T-helper 1 cell treated with Interleukin-12 subunit alpha and Interleukin-12 subunit beta and Interleukin-4 antibody, amounts not matched to agents 30 ng/mL and 1 ng/mL, for 36 hours (primary cell): ENCODE measurements at regions not wholly inside any gene's neighbourhood (a gene's known extent, or its start where the extent isn't known, plus 50 kb on each side); places are given as distances from the start of the nearest gene placed in this dataset.
"Not testable (repeated sequence)": the region's sequence is repeated elsewhere in the genome, so short reads cannot be mapped to it uniquely, and the experiment has no call there.

Experiments used
- intact Hi-C: fragments of 100-400 bp; cut with micrococcal nuclease; formaldehyde crosslinking; loops from one replicate; pipeline ENCODE4 v1.15.1; 2024

GRCh38 chr7:114084472-114085312, 165.9 kb upstream of the PPP1R3A start:
- intact Hi-C loops, result loop anchor here (10.0 kb wide), 2 partner anchors 840 to 1620 kb away; partner anchors contain the start of gene MDFIC

DNA sequence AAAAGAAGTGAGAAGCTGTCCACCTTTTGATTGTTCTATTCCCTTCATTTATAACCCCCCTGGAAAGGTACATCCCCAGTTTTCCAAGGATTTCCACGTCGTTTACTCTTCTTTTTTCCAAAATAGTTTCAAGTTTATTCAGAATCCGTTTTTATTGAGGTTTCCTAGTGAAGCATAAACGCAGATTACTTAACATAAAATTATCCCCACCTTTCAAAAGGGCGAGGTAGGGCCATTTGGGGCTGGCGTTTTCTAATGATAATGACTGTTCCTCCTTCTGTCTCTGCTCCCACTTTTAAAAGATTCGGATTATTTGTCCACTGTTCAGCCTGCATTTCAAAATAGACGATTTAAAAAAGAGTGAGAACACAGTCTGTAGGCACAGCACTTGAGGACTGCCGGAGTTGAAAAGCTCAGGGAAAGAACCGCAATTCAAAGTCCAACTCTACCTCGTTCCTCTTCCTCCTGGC, 165.2 kb upstream of the PPP1R3A start:
- intact Hi-C loops, result loop anchor here (10.0 kb wide), 2 partner anchors 841 to 1621 kb away; partner anchors contain the start of gene MDFIC

- intact Hi-C loops, result loop anchor here (2.0 to 10.0 kb wide), 3 partner anchors 841 to 1767 kb away; partner anchors contain the start of gene MDFIC
Observed at GRCh38 chr7:114083166-114084001, 164.6 kb upstream of the PPP1R3A start.

DNA sequence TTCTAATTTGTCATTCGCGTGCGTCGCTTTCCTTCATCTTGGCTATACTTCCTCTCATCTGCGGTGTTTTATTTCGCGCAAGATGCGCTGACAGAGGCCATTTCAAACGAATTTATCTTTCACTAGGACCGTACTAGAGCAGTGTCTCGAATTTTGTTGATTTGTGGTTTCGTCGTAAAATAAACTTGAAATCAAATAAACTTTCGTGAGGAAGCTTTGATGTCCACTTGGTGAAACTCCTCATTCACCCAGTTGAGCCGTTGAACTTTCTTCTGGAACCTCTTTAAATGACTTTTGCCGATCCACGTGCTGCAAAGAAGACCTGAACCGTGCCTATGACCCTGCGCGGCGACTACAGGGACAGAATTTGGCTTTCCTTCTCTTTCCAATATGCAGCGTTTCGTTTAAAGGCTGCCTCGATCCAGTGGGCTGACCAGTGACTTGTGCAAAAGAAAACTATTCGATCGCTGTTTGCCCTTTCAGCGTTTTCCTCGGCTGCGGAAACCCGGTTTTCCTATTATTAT, 163.9 kb upstream of the PPP1R3A start:
- intact Hi-C loops, result loop anchor here (1.0 to 10.0 kb wide), 4 partner anchors 842 to 1828 kb away; partner anchors contain the start of gene MDFIC

- intact Hi-C loops, result loop anchor here (1.0 to 10.0 kb wide), 4 partner anchors 843 to 1828 kb away; partner anchors contain the start of gene MDFIC
Observed at GRCh38 chr7:114081606-114082425, 163.0 kb upstream of the PPP1R3A start.

DNA sequence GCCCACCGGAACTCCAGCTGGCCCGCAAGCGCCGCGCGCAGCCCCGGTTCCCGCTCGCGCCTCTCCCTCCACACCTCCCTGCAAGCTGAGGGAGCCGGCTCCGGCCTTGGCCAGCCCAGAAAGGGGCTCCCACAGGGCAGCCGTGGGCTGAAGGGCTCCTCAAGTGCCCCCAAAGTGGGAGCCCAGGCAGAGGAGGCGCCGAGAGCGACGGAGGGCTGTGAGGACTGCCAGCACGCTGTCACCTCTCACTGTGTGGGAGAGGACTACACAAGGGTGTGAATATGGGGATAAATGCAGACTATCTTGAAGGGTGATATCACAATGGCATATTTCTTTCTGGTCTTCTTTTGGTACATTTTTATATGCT, 158.3 kb upstream of the PPP1R3A start:
- intact Hi-C loops, result not testable (repeated sequence)

GRCh38 chr7:114076392-114077157, 157.8 kb upstream of the PPP1R3A start:
- intact Hi-C loops, result not testable (repeated sequence)

DNA sequence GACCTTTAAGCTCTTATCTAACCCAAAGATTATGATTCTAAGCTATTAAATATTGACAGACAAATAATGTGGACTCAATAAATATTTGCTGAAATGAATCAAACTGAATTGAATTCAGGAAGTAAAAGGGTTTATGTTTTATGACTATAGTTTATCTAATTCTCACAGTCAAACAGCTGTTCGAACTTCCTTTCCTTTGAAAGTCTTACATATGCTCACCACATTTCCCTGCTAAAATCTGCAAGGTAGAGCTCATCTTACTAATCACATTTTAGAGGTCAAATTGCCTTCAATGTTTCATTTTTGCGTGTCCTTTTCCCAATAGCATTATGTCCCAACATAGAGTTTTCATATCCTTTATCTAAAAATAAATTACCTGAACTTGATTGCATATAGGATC, 154.9 kb upstream of the PPP1R3A start:
- intact Hi-C loops, result no loop called here

DNA sequence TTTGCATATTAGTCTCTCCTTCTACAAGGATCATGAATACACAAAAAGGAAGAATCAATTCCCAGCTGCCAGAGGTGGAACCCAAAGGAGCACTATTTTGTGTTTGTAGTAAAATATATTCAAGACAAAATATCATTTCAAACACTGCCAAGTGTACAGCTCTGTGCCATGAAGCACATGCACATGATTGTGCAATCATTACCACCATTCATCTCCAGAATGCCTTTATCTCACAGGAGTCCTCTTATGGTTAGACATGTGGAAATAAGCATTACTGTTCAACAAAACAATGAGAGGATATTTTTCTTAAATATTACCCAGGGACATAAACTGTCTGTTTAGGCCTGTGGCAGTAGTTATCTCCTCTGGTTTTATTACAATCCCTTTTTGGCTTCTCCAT, 151.4 kb upstream of the PPP1R3A start:
- intact Hi-C loops, result no loop called here

GRCh38 chr7:114062810-114063209, 144.0 kb upstream of the PPP1R3A start:
- intact Hi-C loops, result no loop called here

DNA sequence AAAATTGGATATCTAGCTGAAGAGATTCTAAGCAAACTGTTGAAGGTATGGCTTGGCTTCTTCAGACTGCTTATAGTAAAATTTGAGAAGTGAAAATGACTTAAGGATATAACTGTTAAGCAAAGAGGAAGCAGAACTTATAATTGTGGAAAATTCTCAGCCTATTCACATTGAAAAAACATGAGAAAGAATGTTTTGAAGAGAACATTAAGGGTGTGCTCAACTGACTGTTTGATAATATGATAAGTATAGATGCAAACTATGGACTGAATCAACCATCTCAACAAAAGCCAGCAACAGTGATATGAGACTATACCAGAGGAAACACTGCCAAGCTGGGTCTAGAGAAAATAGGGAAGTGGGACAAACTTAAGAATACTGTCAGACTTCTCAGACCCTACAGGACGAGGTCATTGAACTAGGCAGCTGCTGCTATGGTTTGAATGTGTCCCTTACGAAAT, 133.1 kb upstream of the PPP1R3A start:
- intact Hi-C loops, result no loop called here

DNA sequence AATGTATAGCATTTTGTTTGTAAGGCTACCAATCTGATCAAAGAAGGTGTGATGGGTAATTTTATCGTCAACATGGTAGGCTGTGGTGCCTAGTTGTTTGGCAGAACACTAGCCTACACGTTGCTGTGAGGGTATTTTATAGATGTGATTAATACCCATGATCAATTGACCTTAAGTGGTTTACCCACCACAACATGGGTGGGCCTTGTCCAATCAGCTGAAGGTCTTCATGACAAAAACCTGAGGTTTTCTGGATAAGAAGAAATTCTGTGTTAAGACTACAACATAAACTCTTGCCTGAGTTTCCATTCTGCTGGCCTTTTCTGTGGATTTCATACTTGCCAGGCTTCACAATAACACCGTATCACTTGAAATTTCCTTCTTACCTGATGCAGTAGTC, 131.8 kb upstream of the PPP1R3A start:
- intact Hi-C loops, result no loop called here

- intact Hi-C loops, result loop anchor here (10.0 kb wide), 1 partner anchor 876 kb away; the partner anchor contains the start of gene MDFIC
Observed at GRCh38 chr7:114048386-114049235, 129.8 kb upstream of the PPP1R3A start.

DNA sequence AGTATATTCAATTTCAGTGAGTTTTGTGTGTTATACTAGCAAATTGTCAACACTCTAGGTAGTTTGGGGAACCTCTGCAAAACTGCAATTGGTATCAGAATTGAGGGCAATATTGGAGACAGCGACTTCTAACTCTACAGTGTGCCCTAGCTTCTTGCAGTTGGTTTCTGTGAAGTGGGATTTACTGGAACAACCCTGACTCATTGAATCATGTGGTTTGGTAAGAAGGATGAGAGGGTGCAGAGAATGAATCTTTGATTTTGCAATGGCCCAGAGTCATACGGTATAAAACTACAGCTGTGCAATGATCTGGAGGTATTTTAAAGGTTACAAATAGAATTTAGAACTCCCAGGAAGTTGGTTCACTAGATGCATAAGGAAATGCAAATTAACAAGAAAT, 129.1 kb upstream of the PPP1R3A start:
- intact Hi-C loops, result loop anchor here (10.0 kb wide), 1 partner anchor 877 kb away; the partner anchor contains the start of gene MDFIC

DNA sequence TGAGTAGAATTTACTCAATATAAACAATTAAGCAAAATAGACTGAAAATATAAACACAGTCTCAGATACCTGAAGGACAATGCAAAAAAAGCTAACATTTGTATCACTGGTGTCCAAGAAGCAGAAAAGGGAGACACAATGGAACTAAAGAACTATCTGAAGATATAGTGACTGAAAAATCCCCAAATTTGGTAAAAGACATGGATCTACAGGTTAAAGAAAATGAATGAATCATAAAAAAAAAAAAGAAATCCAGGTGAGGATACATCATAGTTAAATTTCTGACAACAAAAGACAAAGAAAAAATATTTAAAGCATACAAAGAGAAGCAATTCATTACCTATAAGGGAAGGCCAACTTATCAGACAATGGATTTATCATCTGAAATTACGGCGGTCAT, 114.7 kb upstream of the PPP1R3A start:
- intact Hi-C loops, result no loop called here

- intact Hi-C loops, result loop anchor here (1.0 to 10.0 kb wide), 6 partner anchors 638 to 1884 kb away; no protein-coding TSS in a partner anchor
Observed at GRCh38 chr7:114026486-114027089, 107.8 kb upstream of the PPP1R3A start.

DNA sequence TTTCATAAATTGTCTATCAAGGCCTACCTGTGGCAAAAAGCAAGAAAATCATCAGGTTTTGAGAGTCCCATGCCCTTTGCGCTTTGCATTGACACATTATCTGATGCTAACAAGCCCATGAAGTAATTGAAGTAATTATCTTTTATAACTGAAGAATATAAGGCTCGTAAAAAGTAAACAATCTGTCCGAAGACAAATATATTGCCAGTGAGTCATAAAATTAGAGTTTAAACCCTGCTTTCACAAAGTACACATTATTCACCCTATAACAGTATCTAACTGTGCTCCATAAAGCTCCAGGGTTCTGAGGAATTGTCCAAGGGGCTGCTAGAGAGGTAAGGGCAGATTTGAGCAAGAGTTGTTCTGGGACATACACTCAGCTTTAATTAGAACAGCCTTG, 102.3 kb upstream of the PPP1R3A start:
- intact Hi-C loops, result loop anchor here (10.0 kb wide), 2 partner anchors 644 to 1194 kb away; no protein-coding TSS in a partner anchor

- intact Hi-C loops, result no loop called here
Observed at GRCh38 chr7:114008696-114009095, 89.9 kb upstream of the PPP1R3A start.
